ENCODE measurements at regions not wholly inside any gene's neighbourhood (a gene's known extent, or its start where the extent isn't known, plus 50 kb on each side); places are given as distances from the start of the nearest gene placed in this dataset.

DNA sequence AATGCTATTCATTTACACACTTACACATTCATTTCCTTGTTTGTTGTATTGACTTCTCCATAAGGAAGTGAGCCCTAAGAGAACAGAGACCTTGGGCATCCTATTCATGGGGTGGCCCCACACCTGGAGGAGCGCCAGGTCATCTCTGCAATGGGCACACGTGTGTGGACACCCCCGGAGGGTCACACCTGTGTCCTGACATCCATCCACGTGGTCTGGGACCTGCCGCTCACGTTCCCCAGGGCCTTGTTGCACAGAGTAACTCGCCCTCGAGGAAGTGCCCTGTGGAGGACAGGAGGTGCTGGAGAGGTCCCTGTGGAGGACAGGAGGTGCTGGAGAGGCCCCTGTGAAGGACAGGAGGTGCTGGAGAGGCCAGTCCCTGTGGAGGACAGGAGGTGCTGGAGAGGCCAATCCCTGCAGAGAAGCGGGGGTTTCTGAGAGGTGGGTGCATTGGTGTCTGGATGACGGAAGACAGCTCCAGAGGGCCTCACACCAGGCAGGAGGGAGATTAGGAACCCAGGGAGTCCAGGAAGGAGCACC lies 73.2 kb upstream of the GPC1 start:
- Histone ChIP-seq H3K9me3 (ENCODE audit: control insufficient read depth, insufficient read depth, low read length) (peaks cover 28% of the 10 kb centered on the region), H3K9me1 (ENCODE audit: insufficient read depth, low read length) (peaks cover 4% of the 10 kb centered on the region), H2AK5ac (ENCODE audit: low read depth, low read length) (no peak overlapping the region), H4K91ac (ENCODE audit: insufficient read depth, low read depth, low read length) (no peak overlapping the region), H3K56ac (ENCODE audit: extremely low read depth, insufficient read depth, low read length) (no peak overlapping the region), H4K20me1 (ENCODE audit: insufficient read depth, low read length) (no peaks in the 10 kb centered on the region), H2AK9ac (replicated peaks; ENCODE audit: low read depth, low read length, poor library complexity) (no peak overlapping the region), H3K27ac (ENCODE audit: insufficient read depth, low read length) (no peak overlapping the region), H3K27me3 (ENCODE audit: control insufficient read depth, insufficient read depth, low read length) (peaks cover under 1% of the 10 kb centered on the region; the same call in 1 of the 2 replicates), H3K4me2 (ENCODE audit: low read depth, low read length) (no peak overlapping the region), H3K36me3 (ENCODE audit: control insufficient read depth, insufficient read depth, low read length) (no peaks in the 10 kb centered on the region), H2AFZ (replicated peaks; ENCODE audit: low read length, poor library complexity) (peak overlapping the region; percentile 19), H4K5ac (ENCODE audit: low read depth, low read length) (no peak overlapping the region), H3K4ac (ENCODE audit: low read depth, low read length) (no peak overlapping the region), H4K8ac (ENCODE audit: low read depth in 2 of 2, low read length in 2 of 2) (no peak overlapping the region), H3K4me1 (ENCODE audit: control insufficient read depth, insufficient read depth, low read length) (no peaks in the 10 kb centered on the region), H3K23ac (ENCODE audit: low read depth, low read length) (no peak overlapping the region), H2BK5ac (ENCODE audit: low read depth, low read length, poor library complexity, severe bottlenecking) (no peak overlapping the region), H3K18ac (ENCODE audit: low read depth, low read length) (no peak overlapping the region), H3K14ac (replicated peaks; ENCODE audit: low read depth, low read length) (no peak overlapping the region), H2BK20ac (ENCODE audit: low read depth, low read length) (no peak overlapping the region), H2BK15ac (ENCODE audit: low read depth, low read length) (no peak overlapping the region), H3K4me3 (ENCODE audit: insufficient read depth, low read depth, low read length) (no peak overlapping the region), H3K9ac (ENCODE audit: low read depth, low read length) (no peak overlapping the region), H3K79me1 (ENCODE audit: low read depth in 1 of 2, low read length in 2 of 2) (no peaks in the 10 kb centered on the region), H2BK120ac (ENCODE audit: low read depth, low read length) (no peak overlapping the region)
- DNase-seq (no peak), ATAC-seq (ENCODE audit: low read depth) (no peak)
- TF ChIP-seq RAD21 (IDR thresholded peaks at IDR 0.05; ENCODE audit: low read length), result no peak
- no peak for TF ChIP-seq MXI1 (IDR thresholded peaks at IDR 0.05; ENCODE audit: borderline replicate concordance, low read depth, low read length)
- TF ChIP-seq, protein P1, sequence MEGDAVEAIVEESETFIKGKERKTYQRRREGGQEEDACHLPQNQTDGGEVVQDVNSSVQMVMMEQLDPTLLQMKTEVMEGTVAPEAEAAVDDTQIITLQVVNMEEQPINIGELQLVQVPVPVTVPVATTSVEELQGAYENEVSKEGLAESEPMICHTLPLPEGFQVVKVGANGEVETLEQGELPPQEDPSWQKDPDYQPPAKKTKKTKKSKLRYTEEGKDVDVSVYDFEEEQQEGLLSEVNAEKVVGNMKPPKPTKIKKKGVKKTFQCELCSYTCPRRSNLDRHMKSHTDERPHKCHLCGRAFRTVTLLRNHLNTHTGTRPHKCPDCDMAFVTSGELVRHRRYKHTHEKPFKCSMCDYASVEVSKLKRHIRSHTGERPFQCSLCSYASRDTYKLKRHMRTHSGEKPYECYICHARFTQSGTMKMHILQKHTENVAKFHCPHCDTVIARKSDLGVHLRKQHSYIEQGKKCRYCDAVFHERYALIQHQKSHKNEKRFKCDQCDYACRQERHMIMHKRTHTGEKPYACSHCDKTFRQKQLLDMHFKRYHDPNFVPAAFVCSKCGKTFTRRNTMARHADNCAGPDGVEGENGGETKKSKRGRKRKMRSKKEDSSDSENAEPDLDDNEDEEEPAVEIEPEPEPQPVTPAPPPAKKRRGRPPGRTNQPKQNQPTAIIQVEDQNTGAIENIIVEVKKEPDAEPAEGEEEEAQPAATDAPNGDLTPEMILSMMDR (conservative IDR thresholded peaks at IDR 0.05; ENCODE audit: low read depth, low read length), result no peak
- TF ChIP-seq POLR2A (IDR thresholded peaks at IDR 0.05; ENCODE audit: low read depth, low read length), result no peak
- WGBS, 2 experiments (ENCODE audit: extremely low coverage in 2 of 2, insufficient read length in 1 of 2), result 82% methylated on average over 8 of the region's 10 CpGs; no CpG with 5 or more reads in 1 of the 2 experiments
- in situ Hi-C loops (cut with MboI; ENCODE audit: low sequenced_read_pairs), result no loop called here
- intact Hi-C loops (cut with micrococcal nuclease), result no loop called here
- POLR2A ChIA-PET (ENCODE audit: unreplicated experiment), result no interaction called here
- BruUV-seq (replicated peaks), result no TSS peak
- dilution Hi-C loops (cut with HindIII; ENCODE audit: low sequenced_read_pairs, unreplicated experiment), result no loop called here
- CTCF ChIA-PET, result no interaction called here

Measured in IMR-90 (cell line).